ENCODE measurements at regions not wholly inside any gene's neighbourhood (a gene's known extent, or its start where the extent isn't known, plus 50 kb on each side); places are given as distances from the start of the nearest gene placed in this dataset.

DNA sequence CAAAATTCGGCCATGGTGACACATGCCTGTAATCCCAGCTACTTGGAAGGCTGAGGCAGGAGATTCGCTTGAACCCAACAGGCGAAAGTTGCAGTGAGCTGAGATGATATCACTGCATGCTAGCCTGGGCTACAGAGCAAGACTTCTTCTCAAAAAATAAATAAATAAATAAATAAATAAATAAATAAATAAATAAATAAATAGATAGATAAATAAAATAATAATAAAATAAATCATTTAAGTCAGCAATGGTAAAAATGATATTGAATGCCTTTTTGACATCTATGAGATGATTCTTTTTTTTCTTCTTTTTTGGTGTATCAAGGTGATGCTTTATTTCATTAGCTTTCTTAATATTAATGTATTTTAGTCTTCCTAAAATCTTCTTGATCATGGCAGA lies 221.7 kb upstream of the RXFP2 start:
- peaks cover 10 to 22% of the 10 kb centered on the region in 2 experiments for H3K27me3 ChIP-seq (ENCODE audit: control insufficient read depth in 2 of 2, insufficient read depth in 2 of 2, low read length in 2 of 2)
- ChIA-PET CTCF (interaction anchor here (0.9 to 3.3 kb wide), 3 partner anchors 20 to 182 kb away, joined by 3 to 20 read pairs (median 3); no protein-coding TSS in a partner anchor), POLR2A (no interaction called here)
- no peaks in the 10 kb centered on the region for H3K79me2 ChIP-seq (ENCODE audit: control insufficient read depth, insufficient read depth, low read length)
- DNase-seq (ENCODE audit: low read depth, low spot score) (no peak), FAIRE-seq (no peak)
- H3K4me2 ChIP-seq (ENCODE audit: insufficient read depth, low read length), result no peak overlapping the region
- no peak overlapping the region for H2AFZ ChIP-seq (ENCODE audit: low read depth, low read length)
- TF ChIP-seq POLR2A (IDR thresholded peaks at IDR 0.05; ENCODE audit: low read depth, low read length) (no peak), MYC (IDR thresholded peaks at IDR 0.05; ENCODE audit: low read depth, low read length) (no peak), GATA2 (IDR thresholded peaks at IDR 0.05; ENCODE audit: insufficient read depth, insufficient read length, low read depth, low read length) (no peak), POLR2AphosphoS5 (IDR thresholded peaks at IDR 0.05; ENCODE audit: insufficient read depth, low read depth, low read length) (no peak), EZH2 (IDR thresholded peaks at IDR 0.05; ENCODE audit: borderline replicate concordance, low read depth, low read length, severe bottlenecking) (no peak), FOS (IDR thresholded peaks at IDR 0.05; ENCODE audit: borderline replicate concordance, insufficient read depth, low read length) (no peak), JUN (IDR thresholded peaks at IDR 0.05; ENCODE audit: borderline replicate concordance, insufficient read depth, insufficient read length, low read depth) (no peak)
- TF ChIP-seq, protein P1, sequence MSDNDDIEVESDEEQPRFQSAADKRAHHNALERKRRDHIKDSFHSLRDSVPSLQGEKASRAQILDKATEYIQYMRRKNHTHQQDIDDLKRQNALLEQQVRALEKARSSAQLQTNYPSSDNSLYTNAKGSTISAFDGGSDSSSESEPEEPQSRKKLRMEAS (IDR thresholded peaks at IDR 0.05; ENCODE audit: insufficient read depth, insufficient read length), result no peak
- TF ChIP-seq, protein P2, sequence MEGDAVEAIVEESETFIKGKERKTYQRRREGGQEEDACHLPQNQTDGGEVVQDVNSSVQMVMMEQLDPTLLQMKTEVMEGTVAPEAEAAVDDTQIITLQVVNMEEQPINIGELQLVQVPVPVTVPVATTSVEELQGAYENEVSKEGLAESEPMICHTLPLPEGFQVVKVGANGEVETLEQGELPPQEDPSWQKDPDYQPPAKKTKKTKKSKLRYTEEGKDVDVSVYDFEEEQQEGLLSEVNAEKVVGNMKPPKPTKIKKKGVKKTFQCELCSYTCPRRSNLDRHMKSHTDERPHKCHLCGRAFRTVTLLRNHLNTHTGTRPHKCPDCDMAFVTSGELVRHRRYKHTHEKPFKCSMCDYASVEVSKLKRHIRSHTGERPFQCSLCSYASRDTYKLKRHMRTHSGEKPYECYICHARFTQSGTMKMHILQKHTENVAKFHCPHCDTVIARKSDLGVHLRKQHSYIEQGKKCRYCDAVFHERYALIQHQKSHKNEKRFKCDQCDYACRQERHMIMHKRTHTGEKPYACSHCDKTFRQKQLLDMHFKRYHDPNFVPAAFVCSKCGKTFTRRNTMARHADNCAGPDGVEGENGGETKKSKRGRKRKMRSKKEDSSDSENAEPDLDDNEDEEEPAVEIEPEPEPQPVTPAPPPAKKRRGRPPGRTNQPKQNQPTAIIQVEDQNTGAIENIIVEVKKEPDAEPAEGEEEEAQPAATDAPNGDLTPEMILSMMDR (IDR thresholded peaks at IDR 0.05; ENCODE audit: extremely low read depth in 1 of 2, insufficient read depth in 1 of 2, low read depth in 1 of 2, low read length in 2 of 2), result no peak
- intact Hi-C loops (cut with micrococcal nuclease), result no loop called here
- H3K4me1 ChIP-seq (ENCODE audit: control insufficient read depth, extremely low read depth, insufficient read depth, low read length), result no peaks in the 10 kb centered on the region
- BruUV-seq (replicated peaks), result no TSS peak
- H3K4me3 ChIP-seq (replicated peaks in 1 of 3; ENCODE audit: insufficient read depth in 1 of 3, low read depth in 1 of 3, low read length in 3 of 3), result no peak overlapping the region
- H3K9me3 ChIP-seq (replicated peaks; ENCODE audit: control insufficient read depth, insufficient read depth, low read length), result no peaks in the 10 kb centered on the region
- no peaks in the 10 kb centered on the region for H4K20me1 ChIP-seq (replicated peaks; ENCODE audit: control insufficient read depth, extremely low read depth, insufficient read depth, low read length)
- dilution Hi-C loops (cut with MboI; ENCODE audit: extremely low pct_ligation_motif_present, low sequenced_read_pairs), result no loop called here
- no peaks in the 10 kb centered on the region for H3K9me1 ChIP-seq (replicated peaks; ENCODE audit: control insufficient read depth, extremely low read depth, insufficient read depth, low read length)
- no peak overlapping the region for H3K27ac ChIP-seq (ENCODE audit: insufficient read depth, low read depth, low read length)
- H3K36me3 ChIP-seq (ENCODE audit: control insufficient read depth in 2 of 2, extremely low read depth in 1 of 2, insufficient read depth in 2 of 2, low read length in 2 of 2), result no peaks in the 10 kb centered on the region
- no peak overlapping the region for H3K9ac ChIP-seq (replicated peaks; ENCODE audit: extremely low read depth, insufficient read depth, low read length)

All from endothelial cell of umbilical vein (primary cell).